NCI-H1694 (cell line): ENCODE measurements at regions not wholly inside any gene's neighbourhood (a gene's known extent, or its start where the extent isn't known, plus 50 kb on each side); places are given as distances from the start of the nearest gene placed in this dataset.
"Not testable (repeated sequence)": the region's sequence is repeated elsewhere in the genome, so short reads cannot be mapped to it uniquely, and the experiment has no call there.

Experiments used
- DNase-seq: peaks from one replicate; lab custom pipeline; 2025; lab: John Stamatoyannopoulos, UW

DNA sequence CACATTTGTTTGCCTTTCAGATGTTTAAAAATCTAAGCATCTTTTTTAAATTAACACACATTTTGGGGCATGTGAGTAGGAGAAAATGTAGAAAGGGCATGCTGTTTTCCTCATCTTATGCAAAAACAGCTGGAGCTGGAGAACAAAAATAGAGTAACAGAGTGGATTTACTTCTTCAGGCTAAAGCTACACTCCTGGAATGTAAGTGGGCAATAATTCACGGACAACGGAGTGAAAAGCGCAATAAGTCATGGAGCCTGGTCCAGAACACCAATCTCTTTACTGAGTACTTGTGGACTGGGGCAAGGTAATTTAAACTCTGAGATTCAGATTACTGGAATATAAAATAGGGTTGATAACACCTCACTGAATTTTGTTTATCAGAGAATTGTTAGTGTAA is 1018.8 kb upstream of the HS3ST1 start:
- no peak for DNase-seq

DNA sequence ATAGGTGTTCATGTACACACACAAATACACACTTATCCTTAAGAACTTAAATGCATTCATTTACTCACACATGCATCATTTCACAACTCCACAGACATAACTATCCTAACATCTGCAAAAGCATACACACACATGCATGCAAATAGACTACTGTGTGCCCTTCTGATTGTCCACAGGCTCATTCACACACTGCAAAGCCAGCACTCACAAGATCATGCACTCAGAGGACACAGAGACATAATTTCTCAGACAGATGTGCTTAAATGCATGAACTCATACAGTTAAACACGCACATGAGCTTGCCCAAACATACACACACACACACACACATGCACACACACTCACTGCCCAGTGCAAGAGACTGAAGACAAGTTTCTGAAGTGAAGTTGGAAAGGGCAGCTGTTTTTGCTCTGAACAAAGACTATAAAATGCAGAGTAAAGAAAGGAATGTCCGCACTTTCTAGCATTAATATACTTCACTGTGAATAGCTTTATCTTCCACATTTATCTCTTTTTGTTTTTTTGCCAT is 1018.0 kb upstream of the HS3ST1 start:
- DNase-seq, result no peak

DNA sequence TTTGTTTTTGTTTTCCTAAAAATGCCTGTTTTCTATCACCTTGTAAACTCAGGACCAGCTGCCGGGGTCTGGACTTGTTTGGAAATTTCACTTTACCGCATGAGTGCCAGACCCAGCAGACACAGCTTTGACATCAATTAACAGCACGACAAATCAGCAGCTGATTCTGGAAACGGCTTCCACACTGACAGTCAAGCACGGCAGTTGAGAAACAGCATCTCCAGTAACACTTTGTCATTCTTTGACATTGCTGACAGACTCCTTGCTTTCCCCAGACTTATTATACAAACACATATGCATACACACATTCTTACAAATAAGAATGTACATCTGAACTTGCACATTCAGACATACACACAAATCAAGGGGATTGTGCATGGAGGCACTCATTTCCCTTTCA is 1017.6 kb upstream of the HS3ST1 start:
- no peak for DNase-seq

DNA sequence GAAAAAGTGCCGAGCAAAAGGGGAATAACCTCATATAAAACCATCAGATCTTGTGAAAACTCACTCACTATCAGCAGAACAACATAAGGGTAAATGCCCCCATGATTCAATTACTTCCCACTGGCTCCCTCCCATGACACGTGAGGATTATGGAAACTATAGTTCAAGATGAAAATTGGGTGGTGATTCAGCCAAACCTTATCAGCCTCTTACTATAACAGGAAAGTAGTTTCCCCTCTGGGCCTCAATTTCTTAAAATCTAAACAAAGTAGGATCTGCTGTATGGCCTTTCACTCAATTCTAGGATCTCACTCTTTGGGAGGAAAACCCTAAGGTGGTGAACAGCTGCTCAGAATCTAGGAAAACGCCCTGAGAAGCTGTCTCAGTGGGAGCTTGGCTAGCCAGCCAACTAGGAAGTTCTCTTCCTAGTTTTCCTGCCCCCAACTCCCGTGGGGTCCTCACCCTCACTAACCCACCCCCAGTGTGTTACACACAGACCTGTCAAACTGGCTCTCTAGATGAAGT is 1017.1 kb upstream of the HS3ST1 start:
- DNase-seq, result no peak

DNA sequence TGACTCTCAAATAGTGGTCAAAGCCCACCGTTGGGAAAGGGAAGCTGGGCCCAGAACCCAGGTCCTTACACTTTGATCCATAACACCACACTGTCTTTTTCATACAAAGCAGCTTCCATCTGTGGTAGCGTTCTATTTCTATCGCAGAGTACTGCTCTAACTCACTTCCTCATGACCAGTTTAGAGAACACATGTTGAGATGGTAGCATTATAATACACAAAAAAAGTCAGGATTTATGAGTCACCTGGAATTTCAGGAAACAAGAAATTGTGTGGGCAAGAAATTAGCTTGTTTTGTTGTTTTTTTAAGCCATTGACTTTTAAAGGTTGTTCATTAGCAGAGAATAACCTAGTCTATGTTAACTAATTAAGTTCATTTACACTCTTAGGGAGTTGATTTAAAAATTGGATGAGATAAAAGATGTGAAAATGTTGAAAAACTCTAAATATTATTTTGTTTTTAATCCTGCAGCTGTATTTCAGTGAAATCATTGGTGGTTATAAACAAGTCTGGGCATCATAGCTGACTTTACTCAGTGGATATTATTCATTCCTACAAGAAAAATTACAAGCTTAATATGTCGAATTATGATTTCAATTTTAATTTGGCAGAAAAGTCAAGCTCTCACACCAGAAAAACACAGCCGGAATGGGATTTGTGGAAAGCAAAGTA is 1011.1 kb upstream of the HS3ST1 start:
- DNase-seq, result no peak

DNA sequence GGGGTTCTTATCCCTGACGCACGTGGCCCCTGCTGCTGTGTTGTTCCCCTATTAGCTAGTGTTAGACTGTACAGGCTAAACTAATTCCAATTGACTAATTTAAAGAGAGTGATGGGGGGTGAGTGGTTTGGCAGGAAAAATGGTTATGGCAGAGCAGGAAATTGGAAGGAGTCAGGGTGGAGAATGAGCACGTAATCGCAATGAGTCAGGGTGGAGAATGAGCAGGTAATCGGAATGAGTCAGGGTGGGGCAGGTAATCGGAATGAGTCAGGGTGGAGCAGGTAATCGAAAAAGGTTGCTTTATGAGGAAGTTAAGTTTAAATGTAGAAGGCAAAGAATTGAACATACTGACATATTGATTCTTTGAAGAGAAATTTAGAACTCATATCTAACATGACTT is 1002.6 kb upstream of the HS3ST1 start:
- DNase-seq, result not testable (repeated sequence)

DNA sequence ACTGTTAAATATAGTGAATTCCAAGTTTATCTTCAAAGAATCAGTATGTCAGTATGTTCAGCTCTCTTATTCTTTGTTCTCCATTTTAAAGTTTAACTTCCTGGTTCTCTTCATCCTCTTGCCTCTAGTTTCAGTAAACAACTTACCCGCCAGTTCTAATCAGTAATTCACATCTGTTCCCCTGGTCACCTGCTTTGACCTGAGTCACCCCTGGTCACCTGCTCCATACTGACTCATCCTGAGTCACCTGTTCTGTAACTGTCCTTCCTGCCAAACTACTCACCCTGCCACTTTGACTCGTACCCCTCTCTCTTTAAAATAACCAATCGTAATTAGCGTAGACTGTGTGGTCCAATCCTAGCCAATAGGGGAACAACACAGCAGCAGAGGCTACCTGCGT is 992.7 kb upstream of the HS3ST1 start:
- no peak for DNase-seq

DNA sequence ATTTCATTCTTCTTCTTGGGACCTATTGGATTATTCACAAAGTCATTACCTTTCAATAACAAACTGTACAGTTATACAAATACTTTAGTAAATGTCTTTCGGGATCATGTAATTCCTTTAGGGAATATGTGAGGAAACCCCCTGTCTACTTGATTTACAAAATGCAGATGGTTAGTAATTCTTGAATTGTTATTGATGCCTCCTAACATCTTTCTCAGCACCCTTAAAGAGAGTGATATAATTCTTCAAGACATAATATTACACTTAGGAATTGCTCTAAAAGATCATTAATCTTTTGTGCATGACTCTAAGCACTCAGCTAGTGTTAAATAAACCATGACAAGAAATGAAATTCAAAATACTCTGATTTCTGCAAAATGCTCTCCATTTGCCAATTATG is 988.1 kb upstream of the HS3ST1 start:
- no peak for DNase-seq

DNA sequence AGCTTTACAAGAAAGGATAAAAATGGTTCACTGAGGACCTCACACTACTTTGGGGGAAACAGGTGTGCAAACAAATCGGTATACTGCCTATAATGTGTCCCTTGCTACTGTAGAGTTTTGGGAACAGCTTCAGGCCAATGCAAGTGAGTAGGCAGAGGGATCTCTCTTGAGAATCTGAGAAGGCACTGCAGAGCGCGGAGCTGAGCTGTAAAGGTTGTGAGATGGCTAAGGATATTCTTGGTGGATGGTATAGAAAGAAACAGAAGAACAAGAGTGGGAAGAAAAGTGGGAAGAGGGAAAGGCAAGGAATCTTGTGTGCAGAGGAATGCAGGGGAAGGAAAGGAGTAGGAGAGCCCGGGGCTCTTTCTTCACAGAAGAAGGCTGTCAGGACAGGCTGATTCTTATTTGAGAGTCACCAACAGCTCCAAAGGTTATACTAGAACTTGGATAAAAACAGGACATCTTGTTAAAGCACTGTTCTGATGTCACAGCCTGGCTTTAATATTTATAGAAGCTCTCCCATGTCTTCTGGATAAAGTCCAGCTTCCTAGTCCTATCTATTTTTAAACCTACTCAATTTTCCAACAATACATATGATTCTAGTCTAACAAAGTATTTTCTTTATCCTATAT is 985.6 kb upstream of the HS3ST1 start:
- no peak for DNase-seq

DNA sequence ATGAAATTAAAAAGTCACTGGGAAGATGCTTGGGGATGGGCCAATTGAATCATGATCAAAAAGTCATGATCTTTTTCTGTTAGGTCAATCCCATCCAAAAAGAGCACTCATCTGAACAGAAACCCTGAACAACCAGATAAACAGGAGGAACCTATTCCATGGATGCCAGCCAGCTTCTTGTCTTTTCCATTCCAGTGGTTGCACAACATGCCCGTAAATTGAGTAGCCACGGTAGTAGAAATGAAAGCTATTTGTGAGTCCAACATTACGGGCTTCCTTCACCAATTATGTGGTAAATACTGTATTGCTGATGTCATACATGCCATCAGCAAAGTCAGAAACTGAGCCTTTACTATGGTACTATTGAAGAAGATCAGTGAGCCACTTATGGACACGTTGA is 982.4 kb upstream of the HS3ST1 start:
- DNase-seq, result no peak

DNA sequence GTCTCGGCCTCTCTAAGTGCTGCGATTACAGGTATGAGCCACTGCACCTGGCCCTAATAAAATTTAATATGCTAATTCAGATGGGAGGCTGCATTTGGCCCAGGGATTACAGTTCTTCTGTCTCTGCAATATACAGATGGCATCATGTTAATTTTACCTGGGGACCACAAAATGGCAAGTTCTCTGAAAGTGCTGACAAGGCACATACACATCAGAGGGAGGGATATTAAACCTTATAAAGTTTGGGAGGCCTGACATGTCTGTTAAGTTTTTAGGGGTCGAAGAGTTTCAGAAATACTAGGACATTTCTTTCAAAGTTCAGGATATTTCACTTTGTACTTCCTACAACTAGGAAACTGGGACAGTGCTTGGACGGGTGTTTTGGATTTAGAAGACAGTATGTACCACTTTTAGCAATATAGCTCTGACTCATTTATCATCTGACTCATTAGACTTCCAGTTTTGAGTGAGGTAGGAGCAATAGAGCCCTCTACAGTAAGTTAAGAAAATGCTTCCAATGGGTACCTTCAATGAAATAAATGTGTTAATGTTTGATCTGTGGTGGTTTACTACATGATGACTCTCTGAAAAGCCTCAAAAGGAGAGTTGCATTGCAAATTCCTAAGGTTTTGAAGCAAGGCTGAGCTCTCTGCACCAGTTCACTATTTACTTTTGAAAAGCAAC is 981.0 kb upstream of the HS3ST1 start:
- DNase-seq, result no peak

DNA sequence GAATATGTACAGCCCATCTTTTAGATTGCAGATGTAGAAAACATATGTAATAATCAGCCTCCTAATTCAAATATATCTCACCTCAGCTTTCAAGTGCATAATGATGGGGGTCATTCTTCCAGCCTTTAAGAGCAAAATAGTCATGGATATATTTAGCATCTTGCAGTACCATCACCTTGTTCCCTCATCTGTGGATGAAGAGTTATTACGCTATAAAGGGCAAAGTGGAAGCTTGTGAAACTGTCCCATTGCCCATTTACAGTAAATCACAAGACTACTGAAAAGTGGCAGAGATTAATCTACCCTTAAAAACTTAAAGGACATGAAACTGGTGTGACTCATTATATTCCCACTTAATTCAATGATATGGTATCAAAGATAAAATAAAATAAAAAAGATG is 979.7 kb upstream of the HS3ST1 start:
- DNase-seq, result no peak

DNA sequence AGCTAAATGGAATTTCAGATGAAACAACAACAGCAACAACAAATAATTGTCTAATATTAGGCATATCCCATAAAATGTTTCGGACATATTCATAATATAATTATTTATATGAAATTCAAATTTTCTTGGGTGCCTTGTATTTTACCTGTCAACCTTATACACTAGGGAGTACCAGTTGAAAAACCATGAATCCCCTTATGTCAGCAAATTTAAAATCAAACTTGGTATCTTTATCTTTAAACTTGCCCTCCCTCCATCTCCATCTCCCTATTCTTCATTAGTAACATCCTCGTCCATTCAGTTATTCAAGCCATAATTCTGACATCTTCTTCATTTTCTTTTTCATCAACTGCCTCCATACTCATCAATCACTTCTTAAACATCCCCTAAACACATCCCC is 974.5 kb upstream of the HS3ST1 start:
- no peak for DNase-seq

DNA sequence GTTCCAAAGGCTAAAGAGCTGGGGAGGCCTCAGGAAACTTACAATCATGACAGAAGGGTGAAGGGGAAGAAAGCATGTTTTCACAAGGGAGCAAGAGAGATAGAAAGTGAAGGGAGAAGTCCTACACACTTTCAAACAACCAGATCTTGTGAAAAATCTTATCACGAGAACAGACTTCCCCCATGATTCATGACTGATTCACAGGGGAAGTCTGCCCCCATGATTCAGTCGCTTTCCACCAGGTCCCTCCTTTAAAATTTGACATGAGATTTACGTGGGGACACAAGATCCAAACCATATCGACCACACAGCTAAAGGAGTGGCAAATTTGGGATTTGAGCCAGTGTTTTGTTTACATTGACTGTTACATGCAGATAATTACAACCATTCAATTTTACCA is 971.1 kb upstream of the HS3ST1 start:
- no peak for DNase-seq

DNA sequence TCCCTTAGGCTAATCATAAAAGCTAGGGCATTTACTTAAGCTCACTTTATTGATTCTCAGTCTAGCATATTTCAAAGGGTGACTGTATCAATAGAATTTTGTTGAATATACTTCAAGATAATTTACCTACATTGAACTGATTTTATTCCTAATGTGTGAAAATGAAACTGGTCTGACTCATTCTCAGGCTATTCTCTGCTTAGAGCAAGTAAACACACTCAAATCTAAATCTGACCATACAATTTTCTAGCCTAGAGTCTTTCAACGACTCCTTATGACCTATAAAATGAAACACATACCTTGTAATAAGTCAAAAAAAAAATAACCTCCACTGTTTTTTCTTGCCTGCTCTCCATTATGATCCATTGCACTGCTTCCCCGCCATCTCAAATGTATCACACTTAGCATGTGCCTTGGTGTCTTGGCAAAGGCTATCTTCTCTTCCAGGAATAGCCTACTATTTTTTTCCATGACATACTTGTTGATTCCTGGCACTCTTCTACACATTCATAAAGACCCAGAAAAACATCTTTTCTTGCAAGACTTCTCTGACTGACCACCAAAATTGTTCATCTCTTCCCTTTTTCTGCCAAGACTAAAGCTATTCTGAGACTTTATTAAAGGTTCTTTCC is 965.1 kb upstream of the HS3ST1 start:
- DNase-seq, result no peak

DNA sequence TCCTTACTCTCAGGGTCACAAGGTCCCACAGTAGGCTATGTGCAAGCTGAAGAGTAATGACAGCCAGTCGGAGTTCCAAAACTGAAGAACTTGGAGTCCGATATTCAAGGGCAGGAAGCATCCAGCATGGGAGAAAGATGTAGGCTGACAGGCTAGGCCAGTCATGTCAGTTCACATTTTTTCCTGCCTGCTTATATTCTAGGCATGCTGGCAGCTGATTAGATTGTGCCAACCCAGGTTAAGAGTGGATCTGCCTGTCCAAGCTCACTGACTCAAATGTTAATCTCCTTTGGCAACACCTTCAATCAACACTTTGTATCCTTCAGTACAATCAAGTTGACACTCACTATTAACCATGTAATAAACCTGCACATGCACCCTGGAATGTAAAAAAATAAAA is 960.9 kb upstream of the HS3ST1 start:
- DNase-seq, result no peak

DNA sequence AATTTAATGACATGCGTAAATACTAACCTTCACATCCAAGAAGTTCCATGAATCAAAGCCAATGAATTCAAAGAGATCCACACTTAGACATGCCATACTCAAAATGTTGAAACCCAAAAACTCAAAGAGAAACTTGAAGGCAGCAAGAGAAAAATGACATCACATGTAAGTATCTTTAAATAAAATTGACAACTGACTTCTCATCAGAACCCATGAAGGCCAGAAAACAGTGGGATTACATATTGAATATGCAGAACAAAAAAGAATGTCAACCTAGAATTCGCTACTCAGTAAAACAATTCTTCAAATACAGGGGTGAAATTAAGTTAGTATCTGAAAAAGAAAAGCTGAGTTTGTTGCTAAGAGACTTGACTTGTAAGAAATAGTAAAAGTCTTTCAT is 953.9 kb upstream of the HS3ST1 start:
- DNase-seq, result no peak

DNA sequence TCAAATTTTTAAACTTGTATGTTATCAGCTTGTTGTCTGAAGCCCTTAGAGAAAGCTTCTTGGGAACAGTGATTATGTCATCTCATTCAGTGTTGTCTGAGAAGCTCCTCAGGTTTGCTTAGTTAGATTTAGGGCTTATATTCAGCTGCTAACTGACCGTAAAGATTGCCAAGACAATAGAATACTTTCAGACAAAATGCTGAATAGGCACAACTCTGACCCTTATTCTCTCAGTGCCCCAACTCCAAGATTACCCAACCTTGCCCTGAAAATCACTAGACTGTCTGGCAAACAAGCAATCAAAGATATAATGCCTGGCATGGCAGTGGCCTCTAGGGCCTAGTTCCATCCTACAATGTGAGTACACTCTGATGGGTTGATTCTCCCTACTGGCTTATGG is 950.5 kb upstream of the HS3ST1 start:
- DNase-seq, result no peak

DNA sequence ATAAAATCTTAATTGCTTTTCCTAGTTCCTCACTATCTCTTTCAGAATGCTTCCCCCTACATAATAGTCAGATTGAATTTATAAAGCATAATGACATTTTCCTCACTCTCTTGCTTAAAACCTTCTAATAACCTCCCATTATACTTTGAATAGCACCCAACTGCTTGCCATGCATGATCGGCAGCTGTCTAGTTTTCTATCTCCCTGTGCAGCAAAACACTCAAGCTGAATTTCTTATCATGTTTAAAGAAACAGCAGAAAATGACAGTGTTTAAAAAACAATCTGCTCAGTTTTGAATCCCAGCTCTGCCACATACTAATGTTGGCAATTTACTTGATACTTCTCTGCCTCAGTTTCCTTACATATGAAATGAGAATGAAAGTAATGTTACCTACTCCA is 947.1 kb upstream of the HS3ST1 start:
- DNase-seq, result no peak

DNA sequence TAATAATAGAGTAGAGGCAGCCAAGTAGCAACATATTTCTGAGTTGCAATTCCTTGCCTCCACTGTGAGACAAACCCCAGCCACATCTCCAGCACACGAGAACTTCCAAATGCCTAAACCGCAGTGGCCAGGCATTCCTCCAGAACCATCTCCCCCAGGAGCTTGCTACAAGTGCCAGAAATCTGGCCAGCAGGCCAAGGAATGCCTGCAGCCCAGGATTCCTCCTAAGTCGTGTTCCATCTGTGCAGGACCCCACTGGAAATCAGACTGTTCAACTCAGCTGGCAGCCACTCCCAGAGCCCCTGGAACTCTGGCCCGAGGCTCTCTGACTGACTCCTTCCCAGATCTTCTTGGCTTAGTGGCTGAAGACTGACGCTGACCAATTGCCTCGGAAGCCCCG is 937.2 kb upstream of the HS3ST1 start:
- not testable (repeated sequence) for DNase-seq

DNA sequence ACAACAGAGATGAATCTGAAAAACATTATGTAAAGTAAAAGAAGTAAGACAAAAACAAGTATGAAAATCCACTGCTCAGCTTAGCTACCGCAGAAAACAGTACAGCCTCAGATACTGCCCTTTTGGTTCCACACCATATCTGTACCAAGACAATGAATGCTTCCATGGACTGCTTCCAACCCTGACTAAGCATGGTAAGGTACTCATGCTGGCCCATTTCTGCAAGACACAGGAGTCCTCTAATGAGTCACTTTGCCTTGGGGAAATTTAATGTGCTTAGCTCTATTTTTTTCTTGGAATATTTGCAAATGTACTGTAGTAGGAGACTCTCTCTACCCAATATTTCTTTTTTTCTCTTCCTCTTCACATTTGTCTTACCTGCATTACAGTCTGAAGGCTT is 931.7 kb upstream of the HS3ST1 start:
- DNase-seq, result no peak

DNA sequence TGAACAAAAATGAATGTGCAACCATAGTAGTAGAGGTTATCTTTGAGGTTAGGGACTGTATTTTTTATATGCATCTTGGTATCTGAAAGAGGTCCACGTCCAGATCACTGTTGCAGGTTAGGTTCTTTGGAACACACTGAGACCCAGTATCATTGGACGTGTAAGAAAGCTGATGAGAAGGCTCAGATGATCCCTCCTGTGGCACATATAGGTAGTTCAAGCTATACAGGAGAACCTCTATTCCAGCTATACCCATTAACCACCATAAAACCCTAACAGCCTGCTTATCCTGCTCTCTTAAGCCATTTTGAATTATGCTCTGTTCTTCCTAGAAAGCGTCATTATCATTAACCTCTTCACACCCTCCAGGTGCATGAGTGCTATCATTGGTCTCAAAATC is 930.7 kb upstream of the HS3ST1 start:
- DNase-seq, result no peak

DNA sequence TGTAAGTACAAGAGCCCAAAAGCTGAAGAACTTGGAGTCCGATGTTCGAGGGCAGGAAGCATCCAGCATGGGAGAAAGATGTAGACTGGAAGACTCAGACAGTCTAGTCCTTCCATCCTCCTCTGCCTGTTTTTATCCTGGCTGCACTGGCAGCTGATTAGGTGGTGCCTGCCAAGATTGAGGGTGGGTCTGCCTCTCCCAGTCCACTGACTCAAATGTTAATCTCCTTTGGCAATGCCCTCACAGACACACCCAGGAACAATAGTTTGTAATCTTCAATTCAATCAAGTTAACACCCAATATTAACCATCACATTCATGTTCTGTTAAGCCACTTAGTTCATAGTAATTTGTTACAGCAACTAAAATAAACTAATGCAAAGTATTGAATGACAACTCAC is 904.4 kb upstream of the HS3ST1 start:
- DNase-seq, result not testable (repeated sequence)
